ENCODE measurements at regions not wholly inside any gene's neighbourhood (a gene's known extent, or its start where the extent isn't known, plus 50 kb on each side); places are given as distances from the start of the nearest gene placed in this dataset.

DNA sequence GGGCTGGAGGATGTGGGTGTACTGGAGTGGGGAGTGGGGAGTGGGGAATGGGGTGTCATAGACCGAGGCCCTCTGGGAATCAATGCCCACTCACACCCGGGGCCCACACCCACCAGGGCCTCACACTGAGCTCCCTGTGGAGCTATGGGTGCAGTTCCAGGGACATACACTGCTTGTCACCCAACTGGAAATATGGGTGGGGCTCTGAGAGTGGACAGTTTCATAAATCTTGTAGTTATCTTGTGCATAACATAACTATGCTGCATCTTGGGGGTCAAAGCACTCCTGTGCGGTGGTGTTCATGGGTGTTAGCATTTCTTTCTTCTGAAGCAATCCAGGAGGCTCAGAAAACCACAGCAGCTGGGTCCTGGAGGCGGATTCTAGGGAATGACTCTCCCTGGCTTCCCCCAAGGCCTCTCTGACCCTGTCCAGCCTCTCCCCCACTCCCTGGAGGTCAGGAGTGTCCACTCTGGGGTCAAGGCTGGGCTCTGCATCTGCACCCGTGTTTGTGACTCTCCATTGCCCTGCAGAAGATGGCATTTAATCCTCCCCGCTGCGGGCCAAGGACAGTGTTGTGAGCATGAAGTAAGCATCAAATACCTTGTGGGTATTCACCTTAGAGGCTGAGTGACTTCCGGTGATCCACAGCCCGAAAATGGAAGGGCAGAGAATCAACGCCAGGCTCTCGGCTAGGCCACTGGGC lies 172.5 kb downstream of the CTTN start:
- DNase-seq (ENCODE audit: low read depth in 2 of 2): peak in 1 of 2 donors; percentile 18
- Histone ChIP-seq H3K4me3 (replicated peaks in 1 of 4; ENCODE audit: control extremely low read depth in 1 of 4, insufficient read depth in 1 of 4, low read depth in 3 of 4, low read length in 4 of 4) (no peak overlapping the region), H3K4me2 (ENCODE audit: extremely low read depth, insufficient read depth, low read length) (no peak overlapping the region), H3K36me3 (ENCODE audit: control insufficient read depth, insufficient read depth, low read length) (no peaks in the 10 kb centered on the region), H3K27me3 (ENCODE audit: control insufficient read depth, insufficient read depth, low read length) (no peaks in the 10 kb centered on the region), H3K9me3 (ENCODE audit: control insufficient read depth, insufficient read depth, low read depth, low read length) (no peaks in the 10 kb centered on the region), H3K27ac (ENCODE audit: insufficient read depth, low read length) (no peak overlapping the region), H3K9ac (ENCODE audit: insufficient read depth, low read length) (no peak overlapping the region), H3K4me1 (ENCODE audit: control insufficient read depth, extremely low read depth, insufficient read depth, low read length) (no peaks in the 10 kb centered on the region), H3K79me2 (ENCODE audit: control insufficient read depth, insufficient read depth, low read length) (no peaks in the 10 kb centered on the region), H2AFZ (ENCODE audit: low read length) (no peak overlapping the region), H4K20me1 (ENCODE audit: control insufficient read depth, extremely low read depth, insufficient read depth, low read length) (no peaks in the 10 kb centered on the region)
- TF ChIP-seq EZH2 (IDR thresholded peaks at IDR 0.05; ENCODE audit: low read length, missing control alignments): no peak
- TF ChIP-seq, protein P1, sequence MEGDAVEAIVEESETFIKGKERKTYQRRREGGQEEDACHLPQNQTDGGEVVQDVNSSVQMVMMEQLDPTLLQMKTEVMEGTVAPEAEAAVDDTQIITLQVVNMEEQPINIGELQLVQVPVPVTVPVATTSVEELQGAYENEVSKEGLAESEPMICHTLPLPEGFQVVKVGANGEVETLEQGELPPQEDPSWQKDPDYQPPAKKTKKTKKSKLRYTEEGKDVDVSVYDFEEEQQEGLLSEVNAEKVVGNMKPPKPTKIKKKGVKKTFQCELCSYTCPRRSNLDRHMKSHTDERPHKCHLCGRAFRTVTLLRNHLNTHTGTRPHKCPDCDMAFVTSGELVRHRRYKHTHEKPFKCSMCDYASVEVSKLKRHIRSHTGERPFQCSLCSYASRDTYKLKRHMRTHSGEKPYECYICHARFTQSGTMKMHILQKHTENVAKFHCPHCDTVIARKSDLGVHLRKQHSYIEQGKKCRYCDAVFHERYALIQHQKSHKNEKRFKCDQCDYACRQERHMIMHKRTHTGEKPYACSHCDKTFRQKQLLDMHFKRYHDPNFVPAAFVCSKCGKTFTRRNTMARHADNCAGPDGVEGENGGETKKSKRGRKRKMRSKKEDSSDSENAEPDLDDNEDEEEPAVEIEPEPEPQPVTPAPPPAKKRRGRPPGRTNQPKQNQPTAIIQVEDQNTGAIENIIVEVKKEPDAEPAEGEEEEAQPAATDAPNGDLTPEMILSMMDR (conservative IDR thresholded peaks at IDR 0.05 in 1 of 2, IDR thresholded peaks at IDR 0.05 in 1 of 2; ENCODE audit: low read depth in 1 of 2, low read length in 2 of 2): no peak

DNA sequence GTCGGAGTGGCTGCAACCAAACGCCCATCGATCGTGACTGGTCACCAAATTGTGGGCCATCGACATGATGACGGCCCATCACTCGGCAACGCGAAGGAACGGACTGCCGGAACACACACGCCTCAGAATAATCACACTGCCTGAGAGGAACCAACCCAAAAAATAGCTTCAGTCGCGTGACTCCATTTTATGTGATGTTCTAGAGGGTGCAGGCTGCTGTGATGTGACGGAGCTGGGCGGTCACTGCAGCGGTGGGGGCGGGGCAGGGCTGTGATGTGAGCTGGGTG lies 174.6 kb downstream of the CTTN start:
- Histone ChIP-seq H3K4me2 (ENCODE audit: extremely low read depth, insufficient read depth, low read length) (no peak overlapping the region), H3K79me2 (ENCODE audit: control insufficient read depth, insufficient read depth, low read length) (no peaks in the 10 kb centered on the region), H3K36me3 (ENCODE audit: control insufficient read depth, insufficient read depth, low read length) (no peaks in the 10 kb centered on the region), H4K20me1 (ENCODE audit: control insufficient read depth, extremely low read depth, insufficient read depth, low read length) (no peaks in the 10 kb centered on the region), H3K27me3 (ENCODE audit: control insufficient read depth, insufficient read depth, low read length) (no peaks in the 10 kb centered on the region), H3K27ac (ENCODE audit: insufficient read depth, low read length) (no peak overlapping the region), H3K9ac (ENCODE audit: insufficient read depth, low read length) (no peak overlapping the region), H2AFZ (ENCODE audit: low read length) (no peak overlapping the region), H3K4me3 (replicated peaks in 1 of 4; ENCODE audit: control extremely low read depth in 1 of 4, insufficient read depth in 1 of 4, low read depth in 3 of 4, low read length in 4 of 4) (no peak overlapping the region), H3K9me3 (ENCODE audit: control insufficient read depth, insufficient read depth, low read depth, low read length) (no peaks in the 10 kb centered on the region), H3K4me1 (ENCODE audit: control insufficient read depth, extremely low read depth, insufficient read depth, low read length) (no peaks in the 10 kb centered on the region)
- no peak for DNase-seq (ENCODE audit: low read depth in 2 of 2)
- TF ChIP-seq, protein P1 (conservative IDR thresholded peaks at IDR 0.05 in 1 of 2, IDR thresholded peaks at IDR 0.05 in 1 of 2; ENCODE audit: low read depth in 1 of 2, low read length in 2 of 2): no peak
- no peak for TF ChIP-seq EZH2 (IDR thresholded peaks at IDR 0.05; ENCODE audit: low read length, missing control alignments)

DNA sequence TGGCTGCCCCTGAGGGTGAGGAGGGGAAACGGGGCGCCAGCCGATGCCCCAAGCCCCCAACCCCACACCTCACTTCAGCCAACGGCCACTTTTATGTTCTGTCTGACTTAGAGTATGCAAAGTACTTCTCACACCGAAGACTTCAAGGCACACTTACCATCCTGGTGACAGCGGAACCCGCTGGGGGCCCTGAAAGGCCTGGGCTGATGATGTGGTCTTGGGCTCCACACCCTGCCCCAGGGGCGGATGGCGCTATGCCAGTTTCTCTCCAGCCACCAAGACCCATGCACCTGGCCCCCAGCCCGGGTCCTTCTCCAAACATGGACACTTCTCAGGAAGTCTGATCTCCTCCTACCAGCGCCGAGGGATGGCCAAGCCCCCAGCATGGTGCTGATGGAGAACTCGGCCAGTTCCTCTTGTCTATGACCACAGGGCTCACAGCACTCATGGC lies 175.4 kb downstream of the CTTN start:
- Histone ChIP-seq H3K36me3 (ENCODE audit: control insufficient read depth, insufficient read depth, low read length) (no peaks in the 10 kb centered on the region), H3K4me2 (ENCODE audit: extremely low read depth, insufficient read depth, low read length) (no peak overlapping the region), H3K4me1 (ENCODE audit: control insufficient read depth, extremely low read depth, insufficient read depth, low read length) (no peaks in the 10 kb centered on the region), H3K27ac (ENCODE audit: insufficient read depth, low read length) (no peak overlapping the region), H3K79me2 (ENCODE audit: control insufficient read depth, insufficient read depth, low read length) (no peaks in the 10 kb centered on the region), H2AFZ (ENCODE audit: low read length) (no peak overlapping the region), H4K20me1 (ENCODE audit: control insufficient read depth, extremely low read depth, insufficient read depth, low read length) (no peaks in the 10 kb centered on the region), H3K4me3 (replicated peaks in 1 of 4; ENCODE audit: control extremely low read depth in 1 of 4, insufficient read depth in 1 of 4, low read depth in 3 of 4, low read length in 4 of 4) (no peak overlapping the region), H3K9me3 (ENCODE audit: control insufficient read depth, insufficient read depth, low read depth, low read length) (no peaks in the 10 kb centered on the region), H3K9ac (ENCODE audit: insufficient read depth, low read length) (no peak overlapping the region), H3K27me3 (ENCODE audit: control insufficient read depth, insufficient read depth, low read length) (no peaks in the 10 kb centered on the region)
- TF ChIP-seq, protein P1 (conservative IDR thresholded peaks at IDR 0.05 in 1 of 2, IDR thresholded peaks at IDR 0.05 in 1 of 2; ENCODE audit: low read depth in 1 of 2, low read length in 2 of 2): no peak
- TF ChIP-seq EZH2 (IDR thresholded peaks at IDR 0.05; ENCODE audit: low read length, missing control alignments): no peak
- no peak for DNase-seq (ENCODE audit: low read depth in 2 of 2)
